Neuronal stem cell (in vitro differentiated cells): ENCODE measurements at regions not wholly inside any gene's neighbourhood (a gene's known extent, or its start where the extent isn't known, plus 50 kb on each side); places are given as distances from the start of the nearest gene placed in this dataset.

Source experiments
- DNase-seq: peaks from one replicate; pipeline ENCODE4 v3.0.0-alpha.2; 2013; ENCODE audit warnings: low spot score
- H2AFZ ChIP-seq: one replicate; pipeline ENCODE4 v1.6.1; 2013; ENCODE audit warnings: mild to moderate bottlenecking, low read length, inconsistent platforms
- H2AK5ac ChIP-seq: 2 replicates; pipeline ENCODE4 v1.6.1; 2013; ENCODE audit warnings: low read depth, mild to moderate bottlenecking, inconsistent platforms, low read length, moderate library complexity, mixed read lengths
- H2BK120ac ChIP-seq: 2 replicates; pipeline ENCODE4 v1.6.1; 2013; ENCODE audit warnings: low read depth, mild to moderate bottlenecking, inconsistent platforms, low read length, moderate library complexity, mixed read lengths
- H2BK12ac ChIP-seq: one replicate; pipeline ENCODE4 v1.6.1; 2013; ENCODE audit warnings: low read length, inconsistent platforms
- H2BK15ac ChIP-seq: 2 replicates; pipeline ENCODE4 v1.6.1; 2013; ENCODE audit warnings: mild to moderate bottlenecking, low read length, inconsistent platforms, mixed read lengths
- H2BK5ac ChIP-seq: one replicate; pipeline ENCODE4 v1.6.1; 2013; ENCODE audit warnings: inconsistent platforms, mild to moderate bottlenecking, low read length, moderate library complexity
- H3K14ac ChIP-seq: one replicate; pipeline ENCODE4 v1.6.1; 2013; ENCODE audit warnings: low read length, inconsistent platforms
- H3K18ac ChIP-seq: 2 replicates; pipeline ENCODE4 v1.6.1; 2013; ENCODE audit warnings: low read length, inconsistent platforms
- H3K23ac ChIP-seq: 2 replicates; pipeline ENCODE4 v1.6.1; 2013; ENCODE audit warnings: low read depth, mild to moderate bottlenecking, mixed read lengths, low read length, inconsistent platforms; ENCODE audit not compliant: poor library complexity
- H3K27ac ChIP-seq: replicated peaks from 3 replicates; pipeline ENCODE4 v1.5.1; 2013; ENCODE audit warnings: low read length, inconsistent platforms
- H3K27me3 ChIP-seq, 3 experiments: 2 replicates each; pipeline ENCODE4 v1.6.1; 2013; ENCODE audit warnings: low read length in 3 of 3, mild to moderate bottlenecking in 2 of 3, inconsistent platforms in 1 of 3, low read depth in 1 of 3, mixed read lengths in 1 of 3, moderate library complexity in 1 of 3; ENCODE audit not compliant: control insufficient read depth in 3 of 3, insufficient read depth in 3 of 3
- H3K36me3 ChIP-seq, 2 donors: replicated peaks in 1 of 2; 2 replicates each; pipeline ENCODE4 v1.6.1; 2013; ENCODE audit warnings: low read length in 2 of 2; ENCODE audit not compliant: control insufficient read depth in 2 of 2, insufficient read depth in 2 of 2
- H3K4ac ChIP-seq: 2 replicates; pipeline ENCODE4 v1.6.1; 2013; ENCODE audit warnings: inconsistent platforms, mild to moderate bottlenecking, low read length, moderate library complexity
- H3K4me1 ChIP-seq, 2 donors: 1 replicate in 1 of 2; 2 replicates in 1 of 2; pipeline ENCODE4 v1.6.1; 2013; ENCODE audit warnings: low read length in 2 of 2, low read depth in 1 of 2; ENCODE audit not compliant: control insufficient read depth in 2 of 2, insufficient read depth in 1 of 2
- H3K4me2 ChIP-seq: one replicate; pipeline ENCODE4 v1.6.1; 2013; ENCODE audit warnings: mild to moderate bottlenecking, low read length, inconsistent platforms; ENCODE audit not compliant: insufficient read depth, poor library complexity, severe bottlenecking
- H3K4me3 ChIP-seq, 2 donors: 2 replicates each; pipeline ENCODE4 v1.5.1; 2013; ENCODE audit warnings: low read length in 2 of 2, mild to moderate bottlenecking in 2 of 2, inconsistent platforms in 1 of 2, moderate library complexity in 1 of 2
- H3K79me1 ChIP-seq: one replicate; pipeline ENCODE4 v1.6.1; 2013; ENCODE audit warnings: low read depth, mild to moderate bottlenecking, inconsistent platforms, low read length, moderate library complexity
- H3K9ac ChIP-seq: one replicate; pipeline ENCODE4 v1.6.1; 2013; ENCODE audit warnings: mild to moderate bottlenecking, low read depth, low read length, inconsistent platforms; ENCODE audit not compliant: poor library complexity
- H3K9me3 ChIP-seq, 2 donors: replicated peaks in 1 of 2; 2 replicates each; pipeline versions ENCODE3 to v1.6.1; 2013; ENCODE audit warnings: low read length in 2 of 2, mild to moderate bottlenecking in 2 of 2, inconsistent platforms in 1 of 2, low read depth in 1 of 2, mixed read lengths in 1 of 2, moderate library complexity in 1 of 2; ENCODE audit not compliant: control insufficient read depth in 2 of 2, insufficient read depth in 1 of 2
- H4K8ac ChIP-seq: one replicate; pipeline ENCODE4 v1.6.1; 2013; ENCODE audit warnings: low read depth, mild to moderate bottlenecking, inconsistent platforms, low read length, moderate library complexity
- H4K91ac ChIP-seq: one replicate; pipeline ENCODE4 v1.6.1; 2013; ENCODE audit warnings: low read length, low read depth, mild to moderate bottlenecking, inconsistent platforms; ENCODE audit not compliant: poor library complexity
- WGBS, 2 donors: extraction: QIAGEN DNeasy Blood & Tissue Kit; methylation state at CpG; one replicate each; pipeline ENCODE4 v1.1.7; 2013; ENCODE audit warnings: missing lambda C conversion rate in 2 of 2, mixed read lengths in 1 of 2; ENCODE audit not compliant: insufficient read length in 2 of 2, insufficient replicate concordance in 1 of 2; ENCODE audit errors: extremely low coverage in 2 of 2; 5-methylcytosine and 5-hydroxymethylcytosine counted together

DNA sequence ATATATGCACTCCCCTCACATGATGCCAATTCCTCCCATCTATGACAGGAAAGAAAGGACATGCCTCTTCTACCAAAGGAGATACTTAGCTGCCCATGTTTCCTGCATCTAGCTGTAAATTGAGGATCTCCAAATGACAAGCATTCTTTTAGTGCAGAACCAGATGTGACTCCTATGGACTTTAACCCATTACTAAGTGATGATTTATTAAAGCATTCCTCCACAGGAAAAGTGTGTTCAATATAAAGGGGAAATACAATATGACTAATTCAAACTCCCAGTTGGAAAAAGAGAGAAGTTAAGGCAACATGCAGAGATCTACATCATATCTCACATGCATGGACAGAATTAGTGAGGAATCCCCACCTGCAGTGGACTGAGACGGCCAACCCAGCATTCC lies 221.3 kb downstream of the FAM76B start:
- Histone ChIP-seq H3K4me1 (peaks cover 5 to 10% of the 10 kb centered on the region in 2 donors), H3K14ac (no peak overlapping the region), H3K4me3 (no peak overlapping the region), H2BK12ac (no peak overlapping the region), H3K36me3 (peaks cover 0 to 2% of the 10 kb centered on the region in 2 donors), H3K9ac (no peak overlapping the region), H2AK5ac (no peak overlapping the region), H3K27me3 (no peaks in the 10 kb centered on the region), H3K23ac (no peak overlapping the region), H3K4me2 (no peak overlapping the region), H3K79me1 (no peaks in the 10 kb centered on the region), H3K9me3 (peaks cover 7 to 18% of the 10 kb centered on the region in 2 donors), H4K91ac (no peak overlapping the region), H2AFZ (no peak overlapping the region), H3K4ac (no peak overlapping the region), H3K27ac (no peak overlapping the region), H2BK15ac (no peak overlapping the region), H3K18ac (no peak overlapping the region), H4K8ac (no peak overlapping the region), H2BK5ac (no peak overlapping the region), H2BK120ac (no peak overlapping the region)
- WGBS, 2 donors = no CpG with 5 or more reads among the region's 1 CpG
- no peak for DNase-seq

DNA sequence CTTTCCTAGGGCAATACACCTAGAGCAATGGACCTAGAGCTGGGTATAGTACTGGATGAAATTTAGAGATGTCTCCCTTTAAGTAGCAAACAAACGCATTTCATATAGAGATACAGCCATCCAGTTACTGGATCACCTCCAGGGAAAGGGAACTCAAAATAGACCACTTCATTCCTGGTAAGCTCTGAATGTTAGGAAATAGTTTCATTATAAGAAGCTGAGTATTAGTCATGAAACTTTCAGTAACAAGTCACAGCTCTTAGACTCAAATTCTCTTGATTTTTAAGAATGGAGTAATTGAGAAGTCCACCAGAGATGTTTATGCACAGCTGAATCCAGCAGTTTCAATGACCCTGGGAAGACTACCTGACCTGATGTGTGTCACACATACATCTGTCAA lies 221.9 kb downstream of the FAM76B start:
- peaks cover 5 to 10% of the 10 kb centered on the region in 2 donors for H3K4me1 ChIP-seq

DNA sequence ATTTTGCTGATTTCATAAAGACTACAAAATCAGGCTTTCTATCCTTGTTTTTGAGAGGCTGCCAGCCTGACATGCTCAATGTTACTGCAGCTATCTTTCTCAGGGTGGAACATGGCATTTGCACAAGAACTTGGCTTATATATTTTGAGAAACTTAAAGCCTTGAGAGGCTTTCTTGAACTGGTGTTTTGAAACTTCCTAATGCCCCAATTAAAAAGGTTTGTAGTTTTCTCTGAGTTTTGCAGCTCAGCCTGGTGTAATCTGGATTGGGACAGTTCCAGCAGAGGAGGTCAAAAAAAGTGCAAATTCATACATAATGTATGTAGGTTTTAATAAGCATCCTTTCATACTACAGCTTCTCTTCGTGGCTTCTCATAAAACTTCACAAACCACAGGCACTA lies 223.4 kb downstream of the FAM76B start:
- no peak overlapping the region for H2AK5ac ChIP-seq
- H2BK5ac ChIP-seq = no peak overlapping the region
- no peak overlapping the region for H3K9ac ChIP-seq
- peak overlapping the region; percentile 34 for H3K27ac ChIP-seq
- peaks cover 5 to 10% of the 10 kb centered on the region in 2 donors for H3K4me1 ChIP-seq
- H2AFZ ChIP-seq = peak overlapping the region; percentile 85
- H3K18ac ChIP-seq = no peak overlapping the region
- no peak overlapping the region for H2BK15ac ChIP-seq
- H2BK120ac ChIP-seq = no peak overlapping the region
- H3K23ac ChIP-seq = no peak overlapping the region
- H2BK12ac ChIP-seq = no peak overlapping the region
- no peak overlapping the region for H3K14ac ChIP-seq
- no peaks in the 10 kb centered on the region for H3K27me3 ChIP-seq
- H3K79me1 ChIP-seq = no peaks in the 10 kb centered on the region
- no peak overlapping the region for H3K4me2 ChIP-seq
- DNase-seq = no peak
- peaks cover 7 to 18% of the 10 kb centered on the region in 2 donors for H3K9me3 ChIP-seq
- no CpG with 5 or more reads among the region's 1 CpG for WGBS, 2 donors
- no peak overlapping the region for H3K4me3 ChIP-seq
- H3K36me3 ChIP-seq = peaks cover 0 to 2% of the 10 kb centered on the region in 2 donors
- no peak overlapping the region for H4K91ac ChIP-seq
- no peak overlapping the region for H3K4ac ChIP-seq
- no peak overlapping the region for H4K8ac ChIP-seq

More for the DNA sequence above, 221.9 kb downstream of the FAM76B start:
- Histone ChIP-seq H3K9ac (no peak overlapping the region), H3K4ac (no peak overlapping the region), H3K79me1 (no peaks in the 10 kb centered on the region), H2BK12ac (no peak overlapping the region), H3K36me3 (peaks cover 0 to 2% of the 10 kb centered on the region in 2 donors), H3K18ac (no peak overlapping the region), H2BK15ac (no peak overlapping the region), H3K4me3 (no peak overlapping the region), H3K9me3 (peaks cover 7 to 18% of the 10 kb centered on the region in 2 donors), H3K14ac (no peak overlapping the region), H2AFZ (no peak overlapping the region), H3K23ac (no peak overlapping the region), H4K91ac (no peak overlapping the region), H2AK5ac (no peak overlapping the region), H2BK120ac (no peak overlapping the region), H2BK5ac (no peak overlapping the region), H3K27ac (no peak overlapping the region), H3K4me2 (no peak overlapping the region), H4K8ac (no peak overlapping the region), H3K27me3 (no peaks in the 10 kb centered on the region)
- no CpG with 5 or more reads among the region's 1 CpG for WGBS, 2 donors
- DNase-seq = no peak

DNA sequence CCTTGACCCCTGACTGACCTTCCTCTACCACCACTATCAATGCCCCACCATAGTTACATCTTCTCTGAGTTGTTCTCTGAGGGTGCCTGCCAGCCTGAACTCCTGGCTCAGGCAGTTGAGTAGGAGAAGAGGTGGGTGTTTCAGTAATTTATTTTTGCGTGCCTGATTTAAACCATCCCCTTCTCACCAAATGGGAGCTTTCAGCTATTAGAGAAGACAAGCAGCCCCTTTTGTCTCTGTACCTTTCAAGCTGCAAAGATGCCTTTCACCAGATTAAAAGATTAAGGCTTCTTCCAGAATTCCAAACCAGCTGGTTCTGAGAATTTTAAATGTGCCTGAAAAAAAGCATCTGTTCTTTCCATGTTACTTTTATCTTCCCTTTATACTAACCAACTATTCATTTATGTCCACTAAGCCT lies 223.8 kb downstream of the FAM76B start:
- Histone ChIP-seq H3K27me3 (no peaks in the 10 kb centered on the region), H3K79me1 (no peaks in the 10 kb centered on the region), H2BK120ac (no peak overlapping the region), H3K4me3 (no peak overlapping the region), H3K4ac (no peak overlapping the region), H3K9me3 (peaks cover 7 to 18% of the 10 kb centered on the region in 2 donors), H2BK12ac (no peak overlapping the region), H3K14ac (no peak overlapping the region), H4K91ac (no peak overlapping the region), H2BK15ac (no peak overlapping the region), H3K9ac (no peak overlapping the region), H3K27ac (peak overlapping the region; percentile 65), H3K18ac (no peak overlapping the region), H3K23ac (no peak overlapping the region), H2AFZ (peak overlapping the region; percentile 85), H3K36me3 (peaks cover 0 to 2% of the 10 kb centered on the region in 2 donors), H4K8ac (no peak overlapping the region), H2AK5ac (no peak overlapping the region), H3K4me2 (peak overlapping the region; percentile 23), H3K4me1 (peaks cover 5 to 10% of the 10 kb centered on the region in 2 donors), H2BK5ac (no peak overlapping the region)
- no CpG with 5 or more reads among the region's 1 CpG for WGBS, 2 donors
- DNase-seq = peak; percentile 59
